Activated CD4-positive, alpha-beta T cell treated with anti-CD3 and anti-CD28 coated beads, Interleukin-2, amount 50 U/mL, for 4 hours (primary cell): ENCODE measurements at regions not wholly inside any gene's neighbourhood (a gene's known extent, or its start where the extent isn't known, plus 50 kb on each side); places are given as distances from the start of the nearest gene placed in this dataset.

Experiments
- DNase-seq, 2 experiments: peaks; one replicate each; pipeline ENCODE4 v3.0.0-alpha.2; 2020

- DNase-seq: no peak
Measured at GRCh38 chr16:79543219-79543618, 57.3 kb downstream of the MAF start.

DNA sequence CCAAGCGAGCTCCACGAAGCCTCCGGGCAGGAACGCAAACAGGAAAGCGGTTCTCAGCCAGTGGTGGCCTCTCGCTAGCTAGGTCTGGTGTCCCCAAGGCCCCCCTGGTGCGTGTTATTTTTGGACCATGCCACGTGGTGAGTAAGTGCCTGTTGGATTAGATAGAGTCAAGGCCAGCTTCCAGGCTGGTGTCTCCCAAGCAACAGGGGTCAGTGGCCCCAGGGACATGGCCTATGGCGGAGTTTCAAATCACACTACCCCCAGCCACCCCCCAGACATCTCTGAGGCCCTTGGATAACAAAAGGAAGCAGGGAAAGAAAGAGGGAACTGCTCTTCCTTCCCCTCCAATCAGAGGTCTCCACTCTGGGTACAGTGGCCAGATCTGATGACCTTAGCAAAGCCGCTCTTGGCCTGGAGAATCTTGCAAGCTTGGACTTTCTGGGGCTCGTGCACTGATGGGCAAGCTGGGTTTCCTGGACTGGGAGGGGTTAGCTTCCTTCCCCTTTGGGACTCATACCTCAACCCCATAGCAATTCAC is 58.2 kb downstream of the MAF start:
- DNase-seq: no peak

DNA sequence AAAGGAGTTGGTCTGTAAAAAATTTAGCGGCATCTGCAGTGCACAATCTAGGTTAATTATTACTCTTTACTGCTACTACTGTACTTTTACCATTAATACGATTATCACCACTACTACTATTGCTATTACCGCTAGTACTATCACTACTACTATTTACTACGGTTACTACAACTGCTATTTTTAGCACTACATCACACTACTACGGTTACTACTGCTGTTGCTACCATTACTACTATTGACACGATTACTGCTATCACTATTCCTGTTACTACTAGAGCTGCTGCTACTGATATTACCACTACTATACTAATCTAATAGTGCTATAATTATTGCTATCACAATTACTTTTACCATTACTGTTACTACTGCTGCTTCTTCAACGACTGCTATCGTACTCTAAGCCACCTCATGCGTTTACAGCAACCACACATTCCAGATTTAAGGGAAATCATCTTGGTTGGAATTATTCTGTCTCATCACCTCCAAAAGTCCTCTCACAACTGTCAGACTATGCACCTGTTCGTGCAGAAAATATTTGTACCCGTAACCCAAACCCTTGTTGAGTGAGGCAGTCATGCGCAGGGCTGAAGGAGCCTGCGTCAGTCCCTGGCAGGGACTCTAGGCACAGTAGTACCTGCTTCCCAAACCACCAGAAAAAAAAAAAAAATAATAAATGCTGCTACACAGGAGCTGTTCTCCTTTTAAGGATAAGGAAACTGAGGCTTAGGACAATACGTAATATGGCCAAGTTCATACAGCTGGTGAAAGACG is 59.5 kb downstream of the MAF start:
- DNase-seq: no peak

DNA sequence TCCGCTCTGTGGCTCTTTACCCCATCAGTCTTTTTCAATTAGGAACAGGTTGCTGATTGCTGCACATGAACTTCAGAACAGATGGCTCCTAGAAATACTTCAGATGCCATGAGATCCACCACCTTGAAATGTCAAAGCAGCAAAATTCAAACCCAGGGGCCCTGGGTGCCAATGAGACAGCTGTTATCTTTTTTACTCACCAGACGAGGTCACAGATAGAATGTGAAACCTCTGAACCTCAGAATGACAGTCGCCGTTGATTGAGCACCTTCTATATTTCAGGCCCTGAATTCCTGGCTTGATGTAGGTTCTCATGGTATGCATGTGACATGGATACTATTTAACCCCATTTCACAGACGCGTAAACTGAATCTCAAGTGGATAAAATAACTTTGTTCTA is 63.0 kb downstream of the MAF start:
- DNase-seq: no peak

- DNase-seq: no peak
Measured at GRCh38 chr16:79536958-79537357, 63.6 kb downstream of the MAF start.

DNA sequence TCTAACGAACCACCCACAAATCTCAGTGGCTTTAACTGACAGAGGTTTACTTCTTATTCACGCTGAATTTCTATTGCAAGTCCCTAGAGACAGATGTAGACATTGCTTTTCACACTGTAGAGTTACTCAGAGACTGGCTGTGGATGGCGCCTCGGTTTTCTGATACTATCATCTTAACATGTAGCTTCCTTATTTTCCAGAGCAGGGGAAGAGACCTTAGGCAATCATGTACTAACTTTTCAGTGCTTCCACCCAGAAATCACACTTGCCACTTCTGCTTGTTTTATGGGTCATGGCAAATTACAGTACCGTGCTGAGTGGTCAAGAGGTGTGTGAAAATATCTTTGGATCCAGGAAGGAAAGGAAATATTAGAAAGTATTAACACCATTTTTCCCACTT is 65.4 kb downstream of the MAF start:
- no peak for DNase-seq

DNA sequence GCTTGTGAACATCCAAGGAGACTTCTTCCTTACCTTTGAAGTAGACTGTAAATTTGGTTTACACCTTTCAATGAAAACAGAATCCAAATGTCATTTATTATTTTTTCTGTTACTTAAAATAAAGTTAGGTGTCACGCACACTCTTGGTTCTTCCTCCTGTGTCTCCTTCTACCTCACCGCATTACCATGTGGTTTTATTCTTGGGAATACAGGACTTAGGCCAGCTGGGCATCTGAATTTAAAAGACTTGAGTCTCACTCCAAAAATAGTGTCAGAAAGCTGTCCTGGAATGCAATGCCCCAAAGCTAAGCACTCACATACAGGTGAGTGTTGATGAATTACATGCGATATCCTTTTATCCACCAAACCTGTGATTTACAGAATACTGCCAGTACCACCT is 66.4 kb downstream of the MAF start:
- no peak for DNase-seq

GRCh38 chr16:79533292-79533691 is 67.2 kb downstream of the MAF start:
- DNase-seq: no peak

GRCh38 chr16:79532785-79533184 is 67.8 kb downstream of the MAF start:
- no peak for DNase-seq

DNA sequence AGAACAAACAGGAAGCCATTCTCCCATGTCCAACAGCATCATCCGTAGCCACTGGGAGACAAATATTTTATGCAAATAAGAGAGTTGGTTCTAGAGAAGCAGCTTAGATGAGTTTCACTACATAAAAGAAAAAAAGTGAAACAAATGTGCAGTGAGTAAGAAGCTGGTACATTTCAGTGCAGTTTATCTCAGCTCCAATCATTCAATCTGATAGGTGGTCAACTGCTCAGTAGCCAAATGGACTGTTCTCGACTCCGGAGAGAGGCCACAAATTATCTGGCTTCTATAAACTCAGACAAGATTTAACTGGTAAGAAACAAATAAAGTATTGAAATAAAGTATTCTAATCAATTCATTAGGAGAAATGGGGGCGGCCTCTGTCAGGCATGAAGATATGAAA is 68.3 kb downstream of the MAF start:
- no peak for DNase-seq

DNA sequence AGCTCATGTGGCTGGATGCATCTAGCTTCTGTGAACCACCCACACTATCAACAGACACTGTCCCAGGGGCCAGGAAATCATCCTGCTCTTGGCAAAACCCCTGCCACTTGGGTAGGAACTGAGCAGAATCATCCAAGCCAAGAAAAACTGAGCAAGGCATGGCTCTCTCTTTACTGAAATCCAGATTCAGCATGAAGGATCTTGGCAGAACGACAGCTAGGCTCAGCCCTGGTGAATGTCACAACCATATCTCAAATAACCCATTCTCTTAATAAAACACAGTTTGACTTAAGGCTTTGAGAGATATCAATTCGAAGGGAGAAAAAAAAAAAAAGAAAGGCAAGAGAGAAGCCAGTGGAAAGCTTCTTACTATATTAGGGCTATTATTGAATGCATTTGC is 72.2 kb downstream of the MAF start:
- no peak for DNase-seq

DNA sequence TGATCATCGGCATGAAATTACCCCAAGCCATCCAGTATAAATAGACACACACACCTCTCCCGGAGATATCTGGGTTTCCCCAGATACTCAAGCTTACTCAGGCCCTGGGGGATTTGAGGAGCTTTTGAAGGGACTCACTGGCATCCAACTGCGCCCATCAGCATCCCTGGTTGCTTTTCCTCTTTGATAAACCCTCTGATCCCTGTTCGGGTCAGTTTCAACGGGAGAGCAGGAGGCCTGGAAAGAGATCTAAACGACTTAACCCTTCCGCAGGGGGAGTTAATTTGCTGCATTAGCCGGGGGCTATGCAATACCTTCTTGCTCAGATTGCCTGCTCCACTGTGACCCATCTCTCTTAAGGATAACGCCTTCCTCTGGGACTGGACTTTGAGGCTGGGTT is 76.6 kb downstream of the MAF start:
- no peak for DNase-seq

GRCh38 chr16:79519448-79519847 is 81.1 kb downstream of the MAF start:
- no peak for DNase-seq

DNA sequence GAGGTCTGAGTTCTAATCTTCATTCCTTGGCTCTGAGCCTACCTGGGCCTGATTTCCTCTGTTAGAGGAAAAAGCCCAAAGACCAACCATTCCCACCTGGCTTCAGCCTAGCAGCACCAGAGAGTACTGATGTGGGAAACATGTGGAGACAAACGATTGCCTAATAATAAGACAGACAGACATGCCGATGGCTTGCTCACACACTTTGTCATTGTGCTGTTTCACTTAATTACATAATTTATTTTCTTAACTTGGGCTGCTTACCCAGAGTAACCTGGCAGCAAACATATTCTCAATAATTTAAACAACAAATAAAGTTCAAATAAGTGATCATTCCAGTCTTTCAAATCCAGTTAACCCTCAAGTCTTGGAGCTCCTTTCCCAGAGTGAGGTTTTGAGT is 83.4 kb downstream of the MAF start:
- DNase-seq: no peak

DNA sequence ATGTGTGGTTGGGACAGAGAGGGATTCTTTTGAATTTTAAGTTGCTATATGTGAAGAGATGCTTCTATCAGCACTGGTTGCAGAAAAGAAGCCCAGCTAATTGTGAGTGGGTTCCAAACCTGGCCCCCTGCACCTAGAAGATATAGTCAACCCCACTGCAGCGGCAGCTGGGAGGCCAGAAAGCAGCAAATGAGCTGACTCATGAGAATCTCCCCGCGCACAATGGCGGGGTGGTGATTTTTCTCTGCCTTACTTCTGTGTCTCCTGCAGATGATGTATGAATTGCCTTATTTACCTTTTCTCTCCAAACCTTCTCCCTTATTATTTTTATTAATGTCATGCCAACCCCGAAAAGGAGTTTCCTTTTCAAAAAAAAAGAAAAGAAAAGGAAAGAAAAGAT is 89.7 kb downstream of the MAF start:
- DNase-seq: no peak

DNA sequence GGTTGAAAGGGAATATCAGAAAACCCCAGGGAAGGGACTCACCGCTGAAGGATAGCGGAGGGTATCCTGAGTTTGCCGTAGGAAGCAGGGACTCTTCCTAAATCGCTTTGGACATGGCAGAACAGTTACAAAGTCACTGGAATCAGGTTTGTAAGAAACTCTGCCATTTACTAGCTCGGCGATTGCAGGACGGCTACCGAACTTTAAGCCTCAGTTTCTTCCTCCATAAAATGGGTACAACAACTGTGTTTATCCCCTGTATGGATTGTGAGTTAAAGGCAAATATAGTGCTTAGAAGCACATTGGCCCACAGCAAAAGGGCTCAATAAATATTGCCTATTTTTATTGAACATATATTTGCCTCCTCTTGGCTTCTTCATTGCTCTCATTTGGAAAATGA is 90.6 kb downstream of the MAF start:
- DNase-seq: no peak

DNA sequence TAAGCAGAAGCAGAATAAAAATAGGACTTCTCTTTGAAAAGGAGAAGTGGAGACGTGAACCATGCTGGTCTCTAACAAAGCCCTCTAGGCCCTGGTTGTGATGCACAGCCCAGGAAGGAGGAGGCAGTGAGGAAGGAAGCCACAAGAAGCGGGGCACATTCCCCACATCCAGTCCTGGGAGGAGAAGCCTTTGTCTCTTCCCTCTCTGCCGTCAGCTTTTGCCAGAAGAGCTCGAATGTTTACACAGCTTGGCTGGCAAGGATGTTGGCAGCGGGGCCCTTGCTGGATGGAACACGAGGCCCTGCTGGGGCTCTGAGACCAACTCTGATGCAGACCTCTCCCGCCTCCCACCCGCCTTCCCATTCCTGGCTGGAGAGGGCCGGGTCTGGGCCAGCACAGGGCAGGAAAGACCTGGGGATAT is 91.3 kb downstream of the MAF start:
- DNase-seq: no peak

DNA sequence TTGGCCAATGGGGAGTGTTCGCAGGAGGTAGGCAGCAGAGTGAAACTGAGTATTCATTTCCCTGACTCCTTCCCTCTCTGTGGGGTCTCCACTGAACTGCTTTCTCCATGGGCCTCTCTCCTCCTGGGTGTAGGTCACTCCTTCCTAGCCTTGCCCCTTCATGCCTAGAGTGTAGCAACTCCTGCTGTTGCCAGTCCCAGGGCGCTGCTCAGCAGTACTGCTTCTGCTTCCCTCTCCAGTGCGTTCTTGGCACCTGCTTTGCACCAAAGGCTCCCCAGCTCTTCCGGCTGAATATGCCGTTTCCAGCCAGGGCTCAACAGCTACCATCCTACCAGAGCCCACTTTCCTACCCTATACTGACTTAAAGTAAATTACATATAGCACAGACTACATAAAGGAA is 92.2 kb downstream of the MAF start:
- DNase-seq: no peak

GRCh38 chr16:79505344-79505743 is 95.2 kb downstream of the MAF start:
- no peak for DNase-seq

DNA sequence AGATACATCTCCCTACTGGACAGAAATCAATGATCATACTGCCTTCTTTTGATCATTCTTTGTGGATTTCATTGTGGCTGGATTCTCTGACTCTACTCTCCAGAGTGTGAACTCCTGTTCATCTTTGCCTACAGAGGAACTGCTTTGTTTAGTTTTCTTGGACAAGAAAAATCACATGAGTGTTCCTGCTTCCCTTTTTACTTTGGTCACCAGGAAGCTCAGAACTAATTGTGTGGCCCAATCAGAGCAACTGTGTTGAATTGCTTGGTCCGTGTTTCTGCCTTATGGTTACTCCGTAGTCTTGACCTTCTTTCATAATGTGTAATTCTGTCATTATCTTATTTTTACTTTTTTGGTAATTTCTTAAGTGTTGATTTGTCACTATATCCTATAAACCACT is 97.0 kb downstream of the MAF start:
- DNase-seq: no peak

- DNase-seq: no peak
Measured at GRCh38 chr16:79501446-79501845, 99.1 kb downstream of the MAF start.

- no peak for DNase-seq
Measured at GRCh38 chr16:79500866-79501265, 99.7 kb downstream of the MAF start.

- no peak for DNase-seq
Measured at GRCh38 chr16:79500286-79500685, 100.3 kb downstream of the MAF start.

GRCh38 chr16:79498928-79499327 is 101.6 kb downstream of the MAF start:
- no peak for DNase-seq
